Activated T-helper 1 cell treated with anti-CD3 and anti-CD28 coated beads, Interleukin-12 subunit alpha, Interleukin-12 subunit beta, Interleukin-2, Interleukin-4 antibody, amounts not matched to agents 30 ng/mL and 10 ng/mL and 1 ng/mL, durations not matched to agents 14 hours and 24 hours and 36 hours (primary cell): ENCODE measurements at regions not wholly inside any gene's neighbourhood (a gene's known extent, or its start where the extent isn't known, plus 50 kb on each side); places are given as distances from the start of the nearest gene placed in this dataset.

Source experiments
- DNase-seq: peaks from one replicate; pipeline ENCODE4 v3.0.0; 2021; ENCODE audit warnings: low spot score
- H3K27ac Mint-ChIP-seq: one replicate; pipeline ENCODE4 v1.8.0; 2021; ENCODE audit warnings: mild to moderate bottlenecking, mixed read lengths
- H3K27me3 Mint-ChIP-seq: one replicate; pipeline ENCODE4 v1.8.0; 2022; ENCODE audit warnings: mild to moderate bottlenecking, moderate library complexity, mixed read lengths; ENCODE audit not compliant: insufficient read depth
- H3K36me3 Mint-ChIP-seq: one replicate; pipeline ENCODE4 v1.8.0; 2021; ENCODE audit warnings: low read depth, mixed read lengths
- H3K4me1 Mint-ChIP-seq: one replicate; pipeline ENCODE4 v1.8.0; 2021; ENCODE audit warnings: low read depth, mixed read lengths
- H3K4me3 Mint-ChIP-seq: one replicate; pipeline ENCODE4 v1.8.0; 2021; ENCODE audit warnings: mild to moderate bottlenecking, moderate library complexity, mixed read lengths
- H3K9me3 Mint-ChIP-seq: one replicate; pipeline ENCODE4 v1.8.0; 2021; ENCODE audit warnings: mixed read lengths
- intact Hi-C: fragments of 100-400 bp; cut with micrococcal nuclease; formaldehyde crosslinking; loops from one replicate; pipeline ENCODE4 v1.15.1; 2024

DNA sequence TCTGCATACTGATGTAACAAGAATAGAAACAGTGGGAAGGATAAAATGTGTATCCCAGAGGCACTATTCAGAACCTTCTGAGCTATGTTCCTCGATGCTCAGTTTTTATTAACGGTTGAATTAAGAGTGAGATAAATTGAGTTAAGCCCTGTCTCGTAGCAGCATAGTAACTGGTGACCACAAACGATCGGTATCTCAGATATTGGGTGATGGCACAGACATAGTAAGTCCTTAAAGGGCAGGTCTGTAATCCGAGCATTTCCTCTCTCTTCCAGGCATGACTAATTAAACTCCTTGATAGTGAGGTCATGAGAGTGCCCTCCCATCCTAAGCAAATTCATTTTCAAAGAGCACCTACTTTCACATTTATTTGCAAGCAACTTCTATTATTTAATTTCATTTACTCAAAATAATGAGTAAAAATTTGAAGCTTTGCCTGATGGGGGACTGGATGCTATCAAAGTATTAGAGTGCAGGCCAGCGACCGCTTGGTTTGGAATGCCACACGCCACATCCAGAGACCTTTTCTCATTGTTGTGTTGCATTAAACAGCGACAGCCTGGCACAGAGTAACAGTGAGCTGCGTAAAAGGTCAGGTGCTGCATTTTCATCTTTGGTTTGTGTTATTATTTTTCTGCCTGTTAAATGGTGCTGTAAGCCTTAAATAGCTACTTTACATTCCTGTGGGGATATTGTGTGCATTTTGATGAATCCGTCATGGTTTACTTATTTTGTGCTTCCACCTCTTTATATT lies 101.9 kb downstream of the PCDH7 start:
- peaks cover 17% of the 10 kb centered on the region for H3K9me3 Mint-ChIP-seq
- intact Hi-C loops = no loop called here
- no peak for DNase-seq

DNA sequence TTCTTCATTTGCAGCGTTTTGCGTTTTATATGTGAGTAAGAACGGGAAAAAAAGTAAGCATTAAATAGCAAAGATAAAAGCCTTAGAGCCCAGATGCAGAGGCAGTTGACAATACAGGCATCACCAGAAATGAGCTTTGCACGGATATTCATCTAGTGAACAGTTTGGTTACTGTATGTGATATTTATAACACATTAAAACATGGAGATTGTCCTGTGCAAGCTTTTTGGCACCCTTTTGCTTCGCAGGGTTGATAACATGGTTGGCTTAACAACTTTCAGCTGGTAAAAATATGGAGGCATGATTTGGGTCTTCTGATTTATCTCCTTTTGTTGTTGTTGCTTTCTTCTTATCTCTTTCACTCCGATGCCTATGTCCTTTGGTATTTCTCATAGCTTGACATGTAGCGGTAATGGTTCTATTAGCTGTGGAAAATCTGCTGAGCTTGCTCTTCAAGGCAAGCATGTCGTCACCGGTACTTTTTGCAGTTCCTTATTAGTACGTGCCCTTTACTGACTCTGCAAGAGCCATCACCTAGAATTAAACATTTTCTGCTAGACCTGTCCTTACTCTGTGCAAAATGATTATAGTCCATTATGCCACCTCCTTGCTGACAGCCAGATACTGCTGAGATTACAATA lies 102.9 kb downstream of the PCDH7 start:
- Mint-ChIP-seq H3K27me3 (no peaks in the 10 kb centered on the region), H3K9me3 (peaks cover 14% of the 10 kb centered on the region), H3K4me1 (no peaks in the 10 kb centered on the region), H3K36me3 (no peaks in the 10 kb centered on the region), H3K27ac (no peak overlapping the region), H3K4me3 (no peak overlapping the region)
- DNase-seq = no peak
- intact Hi-C loops = no loop called here

More for the DNA sequence above, 101.9 kb downstream of the PCDH7 start:
- no peaks in the 10 kb centered on the region for H3K4me1 Mint-ChIP-seq
- H3K27ac Mint-ChIP-seq = no peak overlapping the region
- H3K27me3 Mint-ChIP-seq = no peaks in the 10 kb centered on the region
- H3K36me3 Mint-ChIP-seq = no peaks in the 10 kb centered on the region
- no peak overlapping the region for H3K4me3 Mint-ChIP-seq

DNA sequence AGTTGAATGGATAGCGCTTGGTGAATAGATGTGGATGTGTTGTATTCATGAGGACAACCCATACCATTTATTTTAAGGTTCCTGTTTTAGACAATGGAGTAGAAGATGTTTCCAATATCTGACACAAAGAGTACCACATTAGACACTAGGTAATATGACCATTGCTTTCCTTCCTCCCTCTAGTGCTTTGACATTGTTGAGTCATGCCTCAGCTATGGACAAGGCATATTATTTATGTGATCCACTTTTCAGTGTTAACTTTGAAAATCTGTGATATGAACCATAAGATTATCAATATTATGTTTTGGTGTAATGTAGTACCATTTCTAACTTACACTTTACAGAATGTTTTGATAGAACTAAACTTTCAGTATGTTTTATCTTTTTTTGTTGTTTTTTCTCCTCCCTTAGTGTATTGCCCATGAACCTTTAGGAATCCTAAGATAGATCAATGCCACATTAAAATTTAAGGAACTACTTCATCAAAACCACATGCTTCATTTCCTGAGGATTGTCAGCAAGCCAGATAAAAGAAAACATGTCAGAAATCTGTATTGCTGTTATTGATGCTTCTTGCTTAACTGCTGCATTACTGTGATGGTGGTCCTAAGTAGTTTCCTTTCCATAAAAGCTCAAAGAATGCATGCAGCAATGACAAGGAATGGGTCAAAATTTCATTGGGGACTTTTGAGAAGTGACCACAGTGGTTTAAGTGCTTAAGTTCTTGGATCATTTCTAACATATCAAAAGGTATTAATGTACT lies 105.0 kb downstream of the PCDH7 start:
- no peak overlapping the region for H3K4me3 Mint-ChIP-seq
- no peak for DNase-seq
- H3K27ac Mint-ChIP-seq = no peak overlapping the region
- peaks cover 12% of the 10 kb centered on the region for H3K9me3 Mint-ChIP-seq
- H3K4me1 Mint-ChIP-seq = no peaks in the 10 kb centered on the region
- H3K36me3 Mint-ChIP-seq = no peaks in the 10 kb centered on the region
- intact Hi-C loops = no loop called here
- no peaks in the 10 kb centered on the region for H3K27me3 Mint-ChIP-seq

DNA sequence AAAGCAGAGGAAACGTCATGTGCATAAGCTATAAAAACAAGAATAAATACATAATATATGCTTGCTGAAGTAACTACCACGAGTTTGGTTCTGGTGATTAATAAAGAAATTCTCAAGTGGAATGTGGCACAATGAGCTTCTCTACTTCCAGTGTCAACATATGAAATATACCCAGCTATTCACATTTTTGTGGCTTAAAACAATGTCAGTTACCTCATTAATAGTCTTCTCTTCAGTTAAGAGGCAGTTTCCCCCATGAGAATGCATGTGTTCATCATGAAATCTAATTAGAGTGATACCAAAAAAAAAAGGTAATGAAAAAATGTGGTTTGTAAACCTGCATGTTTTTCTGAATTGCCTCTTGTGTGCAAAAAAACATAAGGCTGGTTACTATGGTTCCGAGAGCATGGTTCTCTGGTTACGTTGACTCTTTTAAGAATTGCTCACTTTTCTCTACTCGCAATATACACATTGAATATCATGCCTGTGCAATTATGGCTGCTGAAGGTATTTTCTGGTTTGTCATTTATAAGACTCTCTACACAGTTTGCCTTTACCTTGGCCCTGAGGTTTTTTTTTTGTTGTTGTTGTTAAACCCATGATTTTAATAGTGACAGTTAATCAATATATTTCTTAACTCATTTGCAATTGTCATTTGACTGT lies 108.2 kb downstream of the PCDH7 start:
- no peak for DNase-seq

DNA sequence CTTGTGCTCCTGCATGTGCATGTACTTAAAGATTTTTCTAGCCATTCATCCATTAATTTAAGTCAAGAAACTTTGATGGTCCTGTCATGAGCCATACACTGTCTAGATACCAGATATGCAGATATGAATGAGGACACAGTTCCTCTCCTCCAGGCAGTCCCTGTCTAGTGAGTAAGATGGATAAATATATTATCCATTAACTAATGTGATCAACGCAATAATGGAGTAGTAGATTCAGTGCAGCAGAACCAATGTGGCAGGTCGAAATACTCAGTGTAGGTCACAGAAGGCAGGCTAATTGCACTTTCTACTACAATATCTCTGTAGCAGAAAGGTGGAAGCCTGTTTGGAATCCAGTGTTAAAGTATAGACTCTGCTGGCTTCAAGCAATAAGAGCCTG lies 112.5 kb downstream of the PCDH7 start:
- no peak for DNase-seq
- Mint-ChIP-seq H3K4me3 (no peak overlapping the region), H3K4me1 (no peaks in the 10 kb centered on the region), H3K9me3 (no peaks in the 10 kb centered on the region), H3K36me3 (no peaks in the 10 kb centered on the region), H3K27me3 (no peaks in the 10 kb centered on the region), H3K27ac (no peak overlapping the region)
- intact Hi-C loops = no loop called here

More for the DNA sequence above, 108.2 kb downstream of the PCDH7 start:
- no peaks in the 10 kb centered on the region for H3K27me3 Mint-ChIP-seq
- H3K27ac Mint-ChIP-seq = no peak overlapping the region
- no peaks in the 10 kb centered on the region for H3K4me1 Mint-ChIP-seq
- no peak overlapping the region for H3K4me3 Mint-ChIP-seq
- H3K9me3 Mint-ChIP-seq = peaks cover 9% of the 10 kb centered on the region
- no peaks in the 10 kb centered on the region for H3K36me3 Mint-ChIP-seq
- intact Hi-C loops = no loop called here

DNA sequence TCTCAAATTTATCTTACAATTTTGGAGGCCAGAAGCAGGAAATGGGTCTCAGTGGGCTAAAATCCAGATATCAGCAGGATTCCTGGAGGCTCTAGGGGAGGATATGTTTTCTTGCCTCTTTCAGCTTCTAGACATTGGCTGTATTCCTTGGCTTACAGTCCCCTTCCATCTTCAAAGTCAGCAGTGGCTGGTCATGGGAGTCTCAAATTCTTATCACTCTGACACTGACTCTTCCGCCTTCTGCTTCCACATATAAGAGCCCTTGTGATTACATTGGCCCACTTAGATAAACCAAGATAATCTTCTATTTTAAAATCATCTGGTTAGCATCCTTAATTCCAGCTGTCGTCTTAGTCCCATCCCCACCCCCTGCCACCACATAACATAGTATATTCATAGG lies 113.0 kb downstream of the PCDH7 start:
- DNase-seq = no peak
- H3K4me1 Mint-ChIP-seq = no peaks in the 10 kb centered on the region
- no peaks in the 10 kb centered on the region for H3K36me3 Mint-ChIP-seq
- no peaks in the 10 kb centered on the region for H3K27me3 Mint-ChIP-seq
- H3K4me3 Mint-ChIP-seq = no peak overlapping the region
- no peaks in the 10 kb centered on the region for H3K9me3 Mint-ChIP-seq
- intact Hi-C loops = no loop called here
- no peak overlapping the region for H3K27ac Mint-ChIP-seq

DNA sequence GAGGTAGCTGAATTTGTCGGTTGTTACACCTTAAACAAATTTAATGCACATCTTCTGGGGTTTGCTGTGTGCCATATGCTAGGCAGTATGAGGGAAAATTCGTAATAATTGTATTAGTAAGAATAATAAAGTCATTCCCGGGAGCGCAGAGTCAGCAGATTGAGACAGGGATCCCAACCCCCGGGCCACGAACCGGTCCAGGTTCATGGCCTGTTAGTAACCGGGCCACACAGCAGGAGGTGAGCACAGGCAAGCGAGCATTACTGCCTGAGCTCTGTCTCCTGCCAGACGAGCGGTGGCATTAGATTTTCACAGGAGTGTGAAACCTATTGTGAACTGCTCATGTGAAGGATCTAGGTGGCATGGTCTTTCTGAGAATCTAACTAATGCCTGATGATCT lies 114.9 kb downstream of the PCDH7 start:
- no peak overlapping the region for H3K4me3 Mint-ChIP-seq

DNA sequence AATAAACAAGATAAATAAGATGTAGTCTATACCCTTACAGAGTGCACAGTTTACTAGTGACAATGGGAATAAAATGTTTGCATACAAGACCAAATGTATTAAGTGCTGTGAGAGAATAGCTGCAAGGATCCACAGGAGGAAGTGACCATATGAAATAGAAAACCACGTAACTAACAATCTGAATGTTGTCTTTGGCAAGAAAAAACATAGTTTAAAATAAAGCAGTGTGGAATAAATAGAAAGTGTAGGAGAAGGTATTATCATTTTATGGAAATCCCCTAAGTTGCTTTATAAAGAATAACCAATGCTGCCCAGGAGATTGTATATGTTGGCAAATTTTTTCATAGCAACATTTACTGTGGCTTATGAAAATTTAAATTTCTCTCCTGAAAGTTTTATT lies 116.1 kb downstream of the PCDH7 start:
- H3K36me3 Mint-ChIP-seq = no peaks in the 10 kb centered on the region
- H3K27me3 Mint-ChIP-seq = no peaks in the 10 kb centered on the region
- DNase-seq = no peak
- no peaks in the 10 kb centered on the region for H3K9me3 Mint-ChIP-seq
- H3K4me3 Mint-ChIP-seq = no peak overlapping the region
- H3K4me1 Mint-ChIP-seq = no peaks in the 10 kb centered on the region
- intact Hi-C loops = no loop called here
- H3K27ac Mint-ChIP-seq = no peak overlapping the region

More for the DNA sequence above, 114.9 kb downstream of the PCDH7 start:
- intact Hi-C loops = no loop called here
- no peaks in the 10 kb centered on the region for H3K4me1 Mint-ChIP-seq
- no peak overlapping the region for H3K27ac Mint-ChIP-seq
- no peaks in the 10 kb centered on the region for H3K9me3 Mint-ChIP-seq
- H3K27me3 Mint-ChIP-seq = no peaks in the 10 kb centered on the region
- DNase-seq = no peak
- no peaks in the 10 kb centered on the region for H3K36me3 Mint-ChIP-seq

DNA sequence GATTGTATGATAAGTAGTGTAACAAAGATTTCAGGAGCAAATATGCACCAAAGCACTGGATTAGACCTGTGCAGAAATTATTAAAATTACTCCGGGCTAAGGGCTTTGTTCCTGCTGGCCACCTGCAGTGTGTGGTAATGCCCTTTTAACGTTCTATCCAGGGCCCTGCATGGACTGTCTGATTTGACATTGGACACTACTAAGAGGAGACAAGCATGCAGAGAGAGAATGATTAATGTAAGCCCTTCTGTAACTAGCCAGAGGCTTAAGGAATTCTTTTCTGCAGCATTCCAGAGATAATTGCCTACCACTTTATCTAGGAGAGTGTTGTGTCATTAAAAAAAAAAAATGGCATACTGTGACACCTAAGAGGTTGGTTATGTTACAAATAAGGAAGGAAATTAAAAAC lies 117.0 kb downstream of the PCDH7 start:
- Mint-ChIP-seq H3K9me3 (no peaks in the 10 kb centered on the region), H3K36me3 (no peaks in the 10 kb centered on the region), H3K4me1 (no peaks in the 10 kb centered on the region), H3K4me3 (no peak overlapping the region), H3K27me3 (no peaks in the 10 kb centered on the region), H3K27ac (no peak overlapping the region)
- DNase-seq = no peak
- intact Hi-C loops = no loop called here

DNA sequence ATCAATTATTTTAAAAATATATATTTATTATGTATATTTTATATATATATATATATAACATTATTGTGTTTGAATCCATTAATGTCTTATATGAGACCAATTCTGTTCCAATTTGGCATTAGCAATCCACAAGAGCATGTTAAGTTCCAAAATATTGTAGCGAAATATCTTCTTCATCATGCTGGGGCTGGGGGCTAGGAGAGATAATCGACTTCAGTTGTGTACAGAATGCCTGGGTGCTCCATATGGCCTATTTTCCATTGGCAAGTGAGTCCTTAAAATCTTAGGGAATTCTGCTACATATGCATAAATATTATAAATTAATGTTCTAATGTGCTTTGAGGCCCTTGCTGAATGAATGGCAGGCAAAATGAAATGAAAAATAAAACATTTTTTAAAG lies 117.7 kb downstream of the PCDH7 start:
- no peak for DNase-seq
- H3K36me3 Mint-ChIP-seq = no peaks in the 10 kb centered on the region

DNA sequence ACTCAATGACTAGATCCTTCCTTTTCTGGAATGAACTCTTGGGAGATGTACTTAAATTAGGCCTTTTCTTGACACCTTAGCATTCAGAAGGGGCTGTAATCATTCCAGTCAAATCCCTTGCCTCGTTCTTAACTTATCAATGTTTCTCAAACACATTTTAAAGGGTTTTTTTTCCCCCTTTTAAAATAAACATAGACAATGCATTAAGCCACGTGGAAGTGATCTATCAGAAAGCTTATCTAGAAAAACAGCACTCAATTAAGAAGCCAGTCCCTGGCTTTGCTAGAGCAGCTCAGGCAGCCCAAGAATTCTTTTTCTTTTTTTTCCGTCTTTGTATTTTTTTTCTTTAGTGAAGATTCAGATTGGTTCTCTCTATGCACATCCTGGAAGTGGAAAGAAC lies 118.2 kb downstream of the PCDH7 start:
- H3K4me1 Mint-ChIP-seq = no peaks in the 10 kb centered on the region
- DNase-seq = no peak
- no peak overlapping the region for H3K27ac Mint-ChIP-seq
- no peaks in the 10 kb centered on the region for H3K36me3 Mint-ChIP-seq
- peaks cover 4% of the 10 kb centered on the region for H3K9me3 Mint-ChIP-seq
- H3K27me3 Mint-ChIP-seq = no peaks in the 10 kb centered on the region
- no peak overlapping the region for H3K4me3 Mint-ChIP-seq
- intact Hi-C loops = no loop called here

More for the DNA sequence above, 117.7 kb downstream of the PCDH7 start:
- no peak overlapping the region for H3K27ac Mint-ChIP-seq
- intact Hi-C loops = no loop called here
- H3K27me3 Mint-ChIP-seq = no peaks in the 10 kb centered on the region
- no peaks in the 10 kb centered on the region for H3K4me1 Mint-ChIP-seq
- peaks cover 4% of the 10 kb centered on the region for H3K9me3 Mint-ChIP-seq
- H3K4me3 Mint-ChIP-seq = no peak overlapping the region

DNA sequence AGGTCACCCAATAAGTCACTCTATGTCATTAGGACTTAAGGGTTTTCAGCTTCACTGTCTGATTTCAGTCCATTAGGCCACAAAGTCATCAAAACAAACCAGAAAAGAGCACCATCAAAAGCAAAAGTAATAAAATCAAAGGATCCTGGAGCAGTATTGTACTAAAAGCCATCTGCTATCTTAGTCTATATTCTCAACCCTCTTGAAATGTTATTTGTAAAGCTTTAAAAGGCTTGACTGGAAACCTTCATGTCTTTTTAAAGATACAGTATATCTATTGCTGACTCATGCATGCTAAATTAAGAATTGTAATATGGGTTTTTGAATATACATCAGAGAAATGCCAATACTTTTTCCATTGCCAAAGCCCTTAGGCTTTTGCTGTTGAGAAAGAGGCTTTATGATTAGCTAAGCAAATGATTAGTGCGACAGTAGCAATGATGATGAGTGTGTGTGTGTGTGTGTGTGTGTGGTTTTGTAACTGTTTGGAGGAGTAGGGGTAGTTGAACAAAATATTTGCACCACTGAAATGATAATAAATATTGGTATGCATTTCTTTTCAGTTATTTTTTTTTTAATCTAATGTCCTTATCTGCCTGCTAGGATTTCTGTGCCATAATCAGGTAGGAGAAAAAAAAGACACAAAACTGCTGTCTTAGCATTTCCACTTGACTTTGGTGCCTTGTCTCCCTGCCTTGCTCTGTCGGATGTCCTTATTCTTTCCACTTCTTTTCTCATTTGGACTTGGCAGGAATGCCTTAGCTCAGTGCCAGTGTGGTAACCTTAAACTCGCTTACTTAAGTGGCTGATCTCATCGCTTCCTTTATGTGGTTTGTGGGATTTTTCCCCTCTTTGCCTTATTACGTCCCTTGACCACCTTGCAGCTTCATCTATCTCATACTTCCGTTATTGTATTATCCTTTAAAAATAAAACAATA lies 119.7 kb downstream of the PCDH7 start:
- peaks cover 4% of the 10 kb centered on the region for H3K9me3 Mint-ChIP-seq
- no peaks in the 10 kb centered on the region for H3K27me3 Mint-ChIP-seq
- no peak for DNase-seq
- H3K4me1 Mint-ChIP-seq = no peaks in the 10 kb centered on the region
- H3K4me3 Mint-ChIP-seq = no peak overlapping the region
- H3K27ac Mint-ChIP-seq = no peak overlapping the region
- H3K36me3 Mint-ChIP-seq = no peaks in the 10 kb centered on the region
- intact Hi-C loops = no loop called here
